Lower leg skin (tissue), 4 donors: ENCODE measurements at regions not wholly inside any gene's neighbourhood (a gene's known extent, or its start where the extent isn't known, plus 50 kb on each side); places are given as distances from the start of the nearest gene placed in this dataset.

Source experiments
- DNase-seq, 2 donors: peaks; one replicate each; pipeline ENCODE4 v3.0.0-alpha.2; 2019; ENCODE audit warnings: low spot score in 2 of 2
- H3K4me3 ChIP-seq: fragments of 200-600 bp; sonication (generic); 2 replicates; pipeline ENCODE4 v1.5.1; 2017; ENCODE audit warnings: mild to moderate bottlenecking, low read depth; ENCODE audit not compliant: poor library complexity, severe bottlenecking
- POLR2A ChIP-seq, 2 donors: fragments of 450-650 bp; IDR thresholded peaks; one replicate each; pipeline ENCODE4 v1.6.1; 2016 to 2017; ENCODE audit warnings: antibody characterized with exemption in 2 of 2, mild to moderate bottlenecking in 1 of 2, moderate library complexity in 1 of 2
- WGBS, 2 donors: methylation state at CpG; one replicate each; pipeline ENCODE4 v1.1.5; 2018; 5-methylcytosine and 5-hydroxymethylcytosine counted together
- intact Hi-C: fragments of 100-400 bp; cut with DNase I; formaldehyde crosslinking; loops from one replicate; pipeline ENCODE4 v1.15.0; 2023; ENCODE audit warnings: low total_unique reads
- TF ChIP-seq, protein P1 (sequence below), 3 donors: fragments of 450-650 bp; IDR thresholded peaks; one replicate each; pipeline ENCODE4 v1.5.1; 2016; ENCODE audit warnings: antibody characterized with exemption in 3 of 3, mild to moderate bottlenecking in 3 of 3, moderate library complexity in 2 of 3

DNA sequence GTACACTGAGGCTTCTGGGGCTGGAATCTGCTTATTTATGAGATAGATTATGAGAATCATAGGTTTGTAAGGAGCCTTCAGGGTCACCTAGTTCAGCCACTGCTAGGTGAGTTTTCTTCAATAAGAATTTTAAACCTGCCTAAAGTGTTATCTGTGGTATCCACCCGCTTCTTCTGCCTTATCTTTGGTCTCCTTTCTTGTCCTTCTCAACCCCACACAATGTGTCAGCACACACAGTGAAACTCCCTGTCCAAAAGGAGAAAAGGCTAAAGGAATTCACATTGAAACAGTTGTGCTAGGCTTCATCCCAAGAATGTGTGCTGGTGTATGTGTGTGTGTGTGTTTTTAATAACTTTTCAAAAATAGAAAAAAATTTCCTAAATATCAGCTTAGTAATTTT lies 259.3 kb upstream of the BTG1 start:
- DNase-seq: no peak
- 91 to 100% methylated on average over 1 of the region's 1 CpG for WGBS, 2 donors
- intact Hi-C loops: no loop called here

DNA sequence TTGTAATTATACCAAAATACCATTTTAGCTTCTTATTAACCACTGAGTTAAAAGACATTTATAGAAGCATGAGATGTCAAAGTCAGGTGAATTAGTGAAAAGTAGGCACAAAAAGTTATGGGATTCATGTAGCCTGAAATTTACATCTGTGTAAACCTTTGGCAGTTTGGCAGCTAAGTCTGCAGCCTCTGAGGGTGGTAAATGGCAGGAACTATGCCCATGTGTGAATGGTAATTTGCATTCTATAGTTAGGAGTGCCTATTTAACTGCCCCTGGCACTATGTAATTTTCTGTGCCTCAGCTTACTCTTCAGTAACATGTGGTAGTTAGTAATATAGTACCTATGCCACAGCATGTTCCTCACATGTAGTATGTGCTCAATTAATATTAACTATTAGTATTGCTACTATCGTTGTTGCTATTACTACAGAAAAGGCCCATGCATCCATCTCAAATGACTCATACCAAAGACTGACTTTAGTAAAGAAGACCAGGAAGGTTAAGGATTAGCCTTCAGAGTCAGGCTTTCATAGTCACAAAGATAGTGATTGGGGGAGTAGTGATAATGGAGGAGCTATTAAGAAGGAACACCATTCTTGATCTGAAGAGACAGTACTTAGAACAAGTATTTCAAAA lies 258.7 kb upstream of the BTG1 start:
- intact Hi-C loops: no loop called here
- WGBS, 2 donors: 88 to 96% methylated on average over 1 of the region's 1 CpG
- DNase-seq: no peak
- H3K4me3 ChIP-seq: no peak overlapping the region
- TF ChIP-seq, protein P1, sequence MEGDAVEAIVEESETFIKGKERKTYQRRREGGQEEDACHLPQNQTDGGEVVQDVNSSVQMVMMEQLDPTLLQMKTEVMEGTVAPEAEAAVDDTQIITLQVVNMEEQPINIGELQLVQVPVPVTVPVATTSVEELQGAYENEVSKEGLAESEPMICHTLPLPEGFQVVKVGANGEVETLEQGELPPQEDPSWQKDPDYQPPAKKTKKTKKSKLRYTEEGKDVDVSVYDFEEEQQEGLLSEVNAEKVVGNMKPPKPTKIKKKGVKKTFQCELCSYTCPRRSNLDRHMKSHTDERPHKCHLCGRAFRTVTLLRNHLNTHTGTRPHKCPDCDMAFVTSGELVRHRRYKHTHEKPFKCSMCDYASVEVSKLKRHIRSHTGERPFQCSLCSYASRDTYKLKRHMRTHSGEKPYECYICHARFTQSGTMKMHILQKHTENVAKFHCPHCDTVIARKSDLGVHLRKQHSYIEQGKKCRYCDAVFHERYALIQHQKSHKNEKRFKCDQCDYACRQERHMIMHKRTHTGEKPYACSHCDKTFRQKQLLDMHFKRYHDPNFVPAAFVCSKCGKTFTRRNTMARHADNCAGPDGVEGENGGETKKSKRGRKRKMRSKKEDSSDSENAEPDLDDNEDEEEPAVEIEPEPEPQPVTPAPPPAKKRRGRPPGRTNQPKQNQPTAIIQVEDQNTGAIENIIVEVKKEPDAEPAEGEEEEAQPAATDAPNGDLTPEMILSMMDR (IDR thresholded peaks at IDR 0.05): no peak
- TF ChIP-seq POLR2A (IDR thresholded peaks at IDR 0.05): no peak

More for the DNA sequence above, 259.3 kb upstream of the BTG1 start:
- TF ChIP-seq, protein P1 (IDR thresholded peaks at IDR 0.05): no peak
- no peak for TF ChIP-seq POLR2A (IDR thresholded peaks at IDR 0.05)
- no peak overlapping the region for H3K4me3 ChIP-seq

- no peak for DNase-seq
Observed at GRCh38 chr12:92403210-92404175, 257.8 kb upstream of the BTG1 start.

DNA sequence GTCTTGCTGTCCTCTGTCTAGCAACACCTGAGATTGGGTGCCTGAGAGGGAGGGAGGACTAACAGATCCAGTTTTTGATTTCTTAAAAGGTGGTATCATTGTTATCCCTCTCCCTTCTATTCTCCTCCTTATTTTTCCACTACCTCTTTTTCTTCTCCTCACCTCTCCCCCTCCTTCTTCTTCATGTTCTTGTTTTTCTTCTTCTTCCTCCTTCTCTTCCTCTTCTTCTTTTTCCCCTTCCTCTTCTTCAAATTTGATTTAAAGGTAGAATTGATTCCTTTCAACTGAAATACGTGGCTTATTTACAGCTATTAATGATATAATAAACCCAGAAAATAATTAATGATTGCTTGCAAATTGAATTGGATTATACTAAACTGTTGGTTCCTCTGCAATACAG lies 256.8 kb upstream of the BTG1 start:
- no peak for DNase-seq
- intact Hi-C loops: no loop called here
- TF ChIP-seq POLR2A (IDR thresholded peaks at IDR 0.05): no peak
- TF ChIP-seq, protein P1 (IDR thresholded peaks at IDR 0.05): no peak
- WGBS, 2 donors: 34 to 71% methylated on average over 1 of the region's 1 CpG
- H3K4me3 ChIP-seq: no peak overlapping the region

More at GRCh38 chr12:92403210-92404175, 257.8 kb upstream of the BTG1 start:
- 58 to 67% methylated on average over 3 of the region's 3 CpGs for WGBS, 2 donors
- H3K4me3 ChIP-seq: no peak overlapping the region
- intact Hi-C loops: no loop called here
- TF ChIP-seq, protein P1 (IDR thresholded peaks at IDR 0.05): no peak
- TF ChIP-seq POLR2A (IDR thresholded peaks at IDR 0.05): no peak

- no peak for TF ChIP-seq POLR2A (IDR thresholded peaks at IDR 0.05)
- TF ChIP-seq, protein P1 (IDR thresholded peaks at IDR 0.05): no peak
- H3K4me3 ChIP-seq: no peak overlapping the region
- intact Hi-C loops: no loop called here
- no peak for DNase-seq
- WGBS, 2 donors: 81 to 85% methylated on average over 5 of the region's 5 CpGs
Observed at GRCh38 chr12:92400006-92400405, 254.4 kb upstream of the BTG1 start.
